Esophagus squamous epithelium (tissue), 5 donors: ENCODE measurements at regions not wholly inside any gene's neighbourhood (a gene's known extent, or its start where the extent isn't known, plus 50 kb on each side); places are given as distances from the start of the nearest gene placed in this dataset.

Source experiments
- DNase-seq: peaks from one replicate; lab custom pipeline; 2025; lab: John Stamatoyannopoulos, UW
- H3K27ac ChIP-seq, 4 donors: fragments of 200-600 bp; sonication (generic); one replicate each; pipeline ENCODE4 v1.5.1; 2016 to 2019; ENCODE audit warnings: mild to moderate bottlenecking in 1 of 4
- H3K27me3 ChIP-seq, 4 donors: fragments of 200-600 bp; sonication (generic); 1 replicate in 3 of 4; 2 replicates in 1 of 4; pipeline versions ENCODE4 v1.5.1 to v1.6.0; 2017 to 2021; ENCODE audit warnings: antibody characterized with exemption in 1 of 4
- H3K36me3 ChIP-seq, 3 donors: fragments of 200-600 bp; sonication (generic); one replicate each; pipeline ENCODE4 v1.5.1; 2016 to 2019
- H3K4me1 ChIP-seq, 3 donors: fragments of 200-600 bp; sonication (generic); one replicate each; pipeline ENCODE4 v1.5.1; 2017 to 2019
- H3K4me3 ChIP-seq, 4 donors: fragments of 200-600 bp; sonication (generic); 1 replicate in 3 of 4; 2 replicates in 1 of 4; pipeline ENCODE4 v1.5.1; 2016 to 2019; ENCODE audit warnings: mild to moderate bottlenecking in 2 of 4, moderate library complexity in 1 of 4
- H3K9me3 ChIP-seq, 3 donors: fragments of 200-600 bp; sonication (generic); one replicate each; pipeline ENCODE4 v1.5.1; 2016 to 2019
- POLR2A ChIP-seq, 4 donors: fragments of 450-650 bp; IDR thresholded peaks; one replicate each; pipeline ENCODE4 v1.6.1; 2017; ENCODE audit warnings: antibody characterized with exemption in 4 of 4, mild to moderate bottlenecking in 4 of 4, moderate library complexity in 3 of 4
- WGBS, 2 donors: methylation state at CpG; one replicate each; pipeline ENCODE4 v1.1.5; 2018; 5-methylcytosine and 5-hydroxymethylcytosine counted together
- intact Hi-C: fragments of 100-400 bp; cut with DNase I; formaldehyde crosslinking; loops from one replicate; pipeline ENCODE4 v1.15.0; 2022
- TF ChIP-seq, protein P1 (sequence below), 6 experiments: fragments of 450-650 bp in 4 of 6; fragments of 200-600 bp in 2 of 6; sonication (generic) in 2 of 6; IDR thresholded peaks; one replicate each; pipeline ENCODE4 v1.5.1; 2016 to 2019; ENCODE audit warnings: antibody characterized with exemption in 6 of 6, mild to moderate bottlenecking in 4 of 6, moderate library complexity in 4 of 6
- donor health status: DM: yes; HTN: yes; CAD: no.

DNA sequence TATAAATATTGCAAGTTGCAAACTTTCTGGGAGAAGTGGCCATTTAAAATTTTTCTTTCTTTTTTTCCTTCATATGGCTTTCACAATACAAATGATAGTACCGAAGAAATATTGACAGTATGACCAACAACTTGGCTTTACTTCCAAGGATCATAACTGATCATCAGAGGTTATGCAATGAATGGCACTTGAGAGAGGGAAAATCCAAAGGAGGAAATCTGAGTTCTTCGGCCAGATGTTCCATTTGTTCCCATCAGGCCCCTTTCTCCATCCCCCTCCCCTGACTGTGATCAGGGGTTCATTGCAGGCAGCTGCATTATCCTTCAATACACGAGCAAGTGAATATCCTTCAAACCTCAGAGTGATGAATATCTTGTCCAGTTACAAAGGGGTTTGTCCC lies 130.0 kb upstream of the UST start:
- Histone ChIP-seq H3K27me3 (peaks cover 0 to 33% (median 0%) of the 10 kb centered on the region in 4 donors), H3K27ac (no peak overlapping the region), H3K36me3 (no peaks in the 10 kb centered on the region), H3K4me3 (no peak overlapping the region), H3K9me3 (no peaks in the 10 kb centered on the region), H3K4me1 (peaks cover 0 to 7% (median under 1%) of the 10 kb centered on the region in 3 donors)
- intact Hi-C loops: no loop called here
- 35 to 53% methylated on average over 3 of the region's 3 CpGs for WGBS, 2 donors
- TF ChIP-seq, protein P1, sequence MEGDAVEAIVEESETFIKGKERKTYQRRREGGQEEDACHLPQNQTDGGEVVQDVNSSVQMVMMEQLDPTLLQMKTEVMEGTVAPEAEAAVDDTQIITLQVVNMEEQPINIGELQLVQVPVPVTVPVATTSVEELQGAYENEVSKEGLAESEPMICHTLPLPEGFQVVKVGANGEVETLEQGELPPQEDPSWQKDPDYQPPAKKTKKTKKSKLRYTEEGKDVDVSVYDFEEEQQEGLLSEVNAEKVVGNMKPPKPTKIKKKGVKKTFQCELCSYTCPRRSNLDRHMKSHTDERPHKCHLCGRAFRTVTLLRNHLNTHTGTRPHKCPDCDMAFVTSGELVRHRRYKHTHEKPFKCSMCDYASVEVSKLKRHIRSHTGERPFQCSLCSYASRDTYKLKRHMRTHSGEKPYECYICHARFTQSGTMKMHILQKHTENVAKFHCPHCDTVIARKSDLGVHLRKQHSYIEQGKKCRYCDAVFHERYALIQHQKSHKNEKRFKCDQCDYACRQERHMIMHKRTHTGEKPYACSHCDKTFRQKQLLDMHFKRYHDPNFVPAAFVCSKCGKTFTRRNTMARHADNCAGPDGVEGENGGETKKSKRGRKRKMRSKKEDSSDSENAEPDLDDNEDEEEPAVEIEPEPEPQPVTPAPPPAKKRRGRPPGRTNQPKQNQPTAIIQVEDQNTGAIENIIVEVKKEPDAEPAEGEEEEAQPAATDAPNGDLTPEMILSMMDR (IDR thresholded peaks at IDR 0.05): no peak
- no peak for TF ChIP-seq POLR2A (IDR thresholded peaks at IDR 0.05)
- no peak for DNase-seq

DNA sequence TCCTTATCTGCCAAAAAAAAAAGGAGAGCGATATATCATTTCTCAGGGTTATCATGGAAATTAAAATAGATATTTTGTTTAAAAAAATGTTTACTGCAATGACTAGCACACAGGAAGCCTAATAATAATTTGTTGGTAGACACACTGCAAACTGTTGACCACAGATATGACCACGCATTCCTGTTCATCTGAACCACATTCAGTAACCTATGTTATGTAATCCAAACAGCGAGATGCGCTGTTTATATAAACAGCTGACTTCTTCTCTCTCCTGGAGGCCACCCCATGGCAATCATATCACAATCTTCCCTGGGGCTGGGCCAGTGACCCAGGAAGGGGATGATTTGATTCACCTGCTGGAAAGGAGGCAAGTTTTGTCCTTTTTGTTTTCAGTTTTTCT lies 129.3 kb upstream of the UST start:
- intact Hi-C loops: no loop called here
- Histone ChIP-seq H3K36me3 (no peaks in the 10 kb centered on the region), H3K27ac (no peak overlapping the region), H3K27me3 (peaks cover 0 to 26% (median 0%) of the 10 kb centered on the region in 4 donors), H3K4me3 (no peak overlapping the region), H3K9me3 (no peaks in the 10 kb centered on the region), H3K4me1 (peaks cover 0 to under 1% (median 0%) of the 10 kb centered on the region in 3 donors)
- WGBS, 2 donors: 72 to 83% methylated on average over 4 of the region's 4 CpGs
- no peak for DNase-seq
- TF ChIP-seq, protein P1 (IDR thresholded peaks at IDR 0.05): no peak
- no peak for TF ChIP-seq POLR2A (IDR thresholded peaks at IDR 0.05)

DNA sequence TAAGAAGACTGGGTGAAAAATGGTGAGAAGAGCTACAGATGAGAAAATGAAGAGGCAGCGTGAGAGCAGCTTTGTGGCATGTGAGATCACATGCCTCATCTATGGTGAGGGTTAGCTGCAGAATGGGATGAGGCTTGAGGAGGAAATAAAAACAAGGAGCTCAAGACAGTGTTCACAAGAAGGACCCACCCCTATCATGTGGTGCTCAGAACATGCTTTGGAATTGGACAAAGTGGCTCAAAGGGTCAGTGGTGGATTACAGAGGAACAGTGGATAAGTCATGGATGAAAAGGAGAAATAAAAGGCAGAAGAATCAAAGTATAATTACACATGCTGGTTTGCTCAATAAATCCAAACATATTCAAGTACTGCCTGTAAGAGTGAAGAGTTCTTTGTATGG lies 126.9 kb upstream of the UST start:
- intact Hi-C loops: no loop called here
- TF ChIP-seq, protein P1 (IDR thresholded peaks at IDR 0.05): no peak
- TF ChIP-seq POLR2A (IDR thresholded peaks at IDR 0.05): no peak
- 88 to 90% methylated on average over 1 of the region's 1 CpG for WGBS, 2 donors

DNA sequence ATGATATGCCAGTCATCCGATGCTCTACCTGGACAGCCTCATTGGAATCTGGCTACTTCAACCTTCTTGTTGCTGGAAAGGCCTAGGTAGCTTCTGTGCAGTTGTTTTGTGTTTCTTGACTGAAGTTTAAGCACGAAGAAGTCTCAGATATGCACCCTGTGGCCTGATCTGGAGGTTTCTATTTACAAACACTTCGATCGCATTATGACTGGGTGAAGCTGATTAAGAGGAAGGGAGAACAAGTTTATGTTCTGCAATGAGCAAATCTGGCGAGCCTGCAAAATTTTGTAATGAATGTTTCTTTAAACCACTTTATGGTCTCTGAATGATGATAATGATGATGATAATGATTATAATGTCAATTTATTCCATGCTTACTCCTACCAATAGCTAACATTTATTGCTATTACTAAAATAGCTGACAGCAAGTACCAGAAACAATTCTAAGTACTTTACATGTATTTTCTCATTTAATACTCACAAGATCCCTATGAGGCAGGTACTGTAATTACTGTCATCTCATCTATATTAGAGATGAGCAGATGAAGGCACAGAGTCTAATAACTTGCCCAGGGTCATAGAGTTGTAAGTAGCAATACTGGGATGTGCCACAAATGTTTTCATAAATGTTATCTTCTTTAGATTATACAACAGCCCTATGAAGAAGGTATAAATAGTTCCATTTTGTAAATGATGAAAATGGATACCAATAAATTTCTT lies 126.1 kb upstream of the UST start:
- Histone ChIP-seq H3K9me3 (no peaks in the 10 kb centered on the region), H3K27ac (no peak overlapping the region), H3K4me1 (peaks cover 0 to 7% (median 0%) of the 10 kb centered on the region in 3 donors), H3K36me3 (no peaks in the 10 kb centered on the region), H3K27me3 (peaks cover 0 to 7% (median 0%) of the 10 kb centered on the region in 4 donors), H3K4me3 (no peak overlapping the region)
- intact Hi-C loops: no loop called here
- WGBS, 2 donors: 58 to 75% methylated on average over 5 of the region's 5 CpGs
- TF ChIP-seq POLR2A (IDR thresholded peaks at IDR 0.05): no peak
- TF ChIP-seq, protein P1 (IDR thresholded peaks at IDR 0.05): no peak
- DNase-seq: no peak

More for the DNA sequence above, 126.9 kb upstream of the UST start:
- Histone ChIP-seq H3K4me3 (no peak overlapping the region), H3K27me3 (peaks cover 0 to 11% (median 0%) of the 10 kb centered on the region in 4 donors), H3K27ac (no peak overlapping the region), H3K4me1 (peaks cover 0 to 7% (median 0%) of the 10 kb centered on the region in 3 donors), H3K9me3 (no peaks in the 10 kb centered on the region), H3K36me3 (no peaks in the 10 kb centered on the region)
- DNase-seq: no peak

DNA sequence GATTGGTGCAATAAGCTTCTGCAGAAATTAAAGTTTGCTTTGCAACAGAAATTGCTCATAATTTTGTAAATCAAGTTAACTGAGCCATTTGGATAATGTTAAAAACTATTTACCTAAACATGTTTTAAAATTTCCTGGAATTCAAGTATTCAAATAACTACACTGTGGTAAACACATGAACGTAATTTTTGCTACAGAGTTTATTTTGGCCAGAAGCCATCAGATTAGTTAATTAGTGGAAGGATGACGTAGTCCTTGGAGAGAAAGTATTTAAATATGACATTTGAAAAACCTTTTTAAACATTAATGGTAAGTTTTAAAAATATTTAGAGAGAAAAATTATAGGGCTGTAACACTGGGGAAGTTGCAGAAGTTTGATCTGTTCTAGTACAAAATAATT lies 121.2 kb upstream of the UST start:
- TF ChIP-seq, protein P1 (IDR thresholded peaks at IDR 0.05): no peak
- no peak for TF ChIP-seq POLR2A (IDR thresholded peaks at IDR 0.05)
- no peak for DNase-seq
- H3K4me3 ChIP-seq: no peak overlapping the region

More for the DNA sequence above, 121.2 kb upstream of the UST start:
- H3K4me1 ChIP-seq: peaks cover 0 to 14% (median 3%) of the 10 kb centered on the region in 3 donors
- no peaks in the 10 kb centered on the region for H3K9me3 ChIP-seq
- intact Hi-C loops: no loop called here
- no peaks in the 10 kb centered on the region for H3K36me3 ChIP-seq
- peaks cover 0 to 6% (median 0%) of the 10 kb centered on the region in 4 donors for H3K27me3 ChIP-seq
- no peak overlapping the region for H3K27ac ChIP-seq
- 15 to 16% methylated on average over 2 of the region's 2 CpGs for WGBS, 2 donors
